NCI-H226 (cell line): ENCODE measurements at regions not wholly inside any gene's neighbourhood (a gene's known extent, or its start where the extent isn't known, plus 50 kb on each side); places are given as distances from the start of the nearest gene placed in this dataset.
A peak's percentile ranks its signal among the peaks of the same experiment; 100 is the strongest.

Experiments
- DNase-seq: peaks from one replicate; pipeline ENCODE4 v3.0.0-alpha.2; 2015

- no peak for DNase-seq
Observed at GRCh38 chr10:58451193-58451889, 61.3 kb upstream of the BICC1 start.

- no peak for DNase-seq
Observed at GRCh38 chr10:58453105-58453504, 59.6 kb upstream of the BICC1 start.

GRCh38 chr10:58456179-58456578 is 56.5 kb upstream of the BICC1 start:
- no peak for DNase-seq

- peak; percentile 71 for DNase-seq
Observed at GRCh38 chr10:58457761-58458616, 54.7 kb upstream of the BICC1 start.

GRCh38 chr10:58459069-58459468 is 53.6 kb upstream of the BICC1 start:
- no peak for DNase-seq

GRCh38 chr10:58460157-58460556 is 52.5 kb upstream of the BICC1 start:
- no peak for DNase-seq

- no peak for DNase-seq
Observed at GRCh38 chr10:58462863-58463507, 49.7 kb upstream of the BICC1 start.
